Endothelial cell (in vitro differentiated cells): ENCODE measurements at regions not wholly inside any gene's neighbourhood (a gene's known extent, or its start where the extent isn't known, plus 50 kb on each side); places are given as distances from the start of the nearest gene placed in this dataset.
"Not testable (repeated sequence)": the region's sequence is repeated elsewhere in the genome, so short reads cannot be mapped to it uniquely, and the experiment has no call there.

Experiments
- DNase-seq: peaks from one replicate; pipeline ENCODE4 v3.0.0; 2021; ENCODE audit warnings: low spot score
- H3K27ac Mint-ChIP-seq: one replicate; pipeline ENCODE4 v1.8.0; 2021; ENCODE audit warnings: mixed read lengths, inconsistent platforms; ENCODE audit not compliant: unreplicated experiment
- H3K27me3 Mint-ChIP-seq: one replicate; pipeline ENCODE4 v1.8.0; 2021; ENCODE audit warnings: mild to moderate bottlenecking, moderate library complexity, mixed read lengths, inconsistent platforms; ENCODE audit not compliant: unreplicated experiment
- H3K36me3 Mint-ChIP-seq: one replicate; pipeline ENCODE4 v1.8.0; 2021; ENCODE audit warnings: mild to moderate bottlenecking, low read depth, mixed read lengths, inconsistent platforms; ENCODE audit not compliant: unreplicated experiment
- H3K4me1 Mint-ChIP-seq: one replicate; pipeline ENCODE4 v1.8.0; 2021; ENCODE audit warnings: mild to moderate bottlenecking, mixed read lengths, inconsistent platforms; ENCODE audit not compliant: unreplicated experiment
- H3K4me3 Mint-ChIP-seq: one replicate; pipeline ENCODE4 v1.8.0; 2021; ENCODE audit warnings: mild to moderate bottlenecking, mixed read lengths, inconsistent platforms; ENCODE audit not compliant: unreplicated experiment
- H3K9me3 Mint-ChIP-seq: one replicate; pipeline ENCODE4 v1.8.0; 2021; ENCODE audit warnings: mixed read lengths, inconsistent platforms; ENCODE audit not compliant: unreplicated experiment
- CTCF ChIP-seq: fragments of 200-600 bp; sonication (generic); IDR thresholded peaks from one replicate; pipeline ENCODE4 v1.5.0; 2021; ENCODE audit warnings: antibody characterized with exemption; ENCODE audit not compliant: unreplicated experiment

GRCh38 chr4:72842323-72842722 lies 227.2 kb downstream of the COX18 start:
- DNase-seq = no peak
- peaks cover 2% of the 10 kb centered on the region for H3K36me3 Mint-ChIP-seq
- peaks cover 3% of the 10 kb centered on the region for H3K9me3 Mint-ChIP-seq
- no peak overlapping the region for H3K27ac Mint-ChIP-seq
- H3K27me3 Mint-ChIP-seq = no peaks in the 10 kb centered on the region
- H3K4me3 Mint-ChIP-seq = no peak overlapping the region
- TF ChIP-seq CTCF = no peak
- H3K4me1 Mint-ChIP-seq = no peaks in the 10 kb centered on the region

DNA sequence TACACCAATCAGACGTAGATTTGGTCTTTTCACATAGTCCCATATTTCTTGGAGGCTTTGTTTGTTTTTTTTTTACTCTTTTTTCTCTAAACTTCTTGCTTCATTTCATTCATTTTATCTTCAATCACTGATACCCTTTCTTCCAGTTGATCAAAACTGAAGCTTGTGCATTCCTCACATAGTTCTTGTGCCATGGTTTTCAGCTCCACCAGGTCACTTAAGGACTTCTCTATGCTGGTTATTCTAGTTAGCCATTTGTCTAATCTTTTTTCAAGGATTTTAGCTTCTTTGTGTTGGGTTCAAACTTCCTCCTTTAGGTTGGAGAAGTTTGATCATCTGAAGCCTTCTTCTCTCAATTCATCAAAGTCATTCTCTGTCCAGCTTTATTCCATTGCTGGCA lies 229.3 kb downstream of the COX18 start:
- not testable (repeated sequence) for DNase-seq, H3K27ac Mint-ChIP-seq, H3K9me3 Mint-ChIP-seq, H3K27me3 Mint-ChIP-seq, H3K4me1 Mint-ChIP-seq, H3K36me3 Mint-ChIP-seq, H3K4me3 Mint-ChIP-seq

GRCh38 chr4:72828864-72829263 lies 240.7 kb downstream of the COX18 start:
- DNase-seq = no peak
- no peaks in the 10 kb centered on the region for H3K9me3 Mint-ChIP-seq
- H3K36me3 Mint-ChIP-seq = no peaks in the 10 kb centered on the region
- no peak overlapping the region for H3K4me3 Mint-ChIP-seq
- no peak for TF ChIP-seq CTCF
- H3K27ac Mint-ChIP-seq = no peak overlapping the region
- no peaks in the 10 kb centered on the region for H3K27me3 Mint-ChIP-seq
- no peaks in the 10 kb centered on the region for H3K4me1 Mint-ChIP-seq

GRCh38 chr4:72827968-72828367 lies 241.5 kb downstream of the COX18 start:
- Mint-ChIP-seq H3K9me3 (no peaks in the 10 kb centered on the region), H3K36me3 (no peaks in the 10 kb centered on the region), H3K27me3 (no peaks in the 10 kb centered on the region), H3K4me3 (no peak overlapping the region), H3K4me1 (no peaks in the 10 kb centered on the region), H3K27ac (no peak overlapping the region)
- no peak for DNase-seq
- no peak for TF ChIP-seq CTCF

- H3K27me3 Mint-ChIP-seq = no peaks in the 10 kb centered on the region
- DNase-seq = no peak
- H3K4me3 Mint-ChIP-seq = no peak overlapping the region
- no peaks in the 10 kb centered on the region for H3K36me3 Mint-ChIP-seq
- H3K9me3 Mint-ChIP-seq = no peaks in the 10 kb centered on the region
- H3K4me1 Mint-ChIP-seq = no peaks in the 10 kb centered on the region
- H3K27ac Mint-ChIP-seq = no peak overlapping the region
- no peak for TF ChIP-seq CTCF
These were observed 249.4 kb downstream of the COX18 start for GRCh38 chr4:72820107-72820506.

- H3K4me1 Mint-ChIP-seq = no peaks in the 10 kb centered on the region
- TF ChIP-seq CTCF = no peak
- no peak for DNase-seq
- H3K27ac Mint-ChIP-seq = no peak overlapping the region
- no peak overlapping the region for H3K4me3 Mint-ChIP-seq
- H3K9me3 Mint-ChIP-seq = no peaks in the 10 kb centered on the region
- H3K36me3 Mint-ChIP-seq = no peaks in the 10 kb centered on the region
- H3K27me3 Mint-ChIP-seq = no peaks in the 10 kb centered on the region
These were observed 248.0 kb upstream of the ADAMTS3 start for GRCh38 chr4:72817012-72817411.
